ENCODE measurements at regions not wholly inside any gene's neighbourhood (a gene's known extent, or its start where the extent isn't known, plus 50 kb on each side); places are given as distances from the start of the nearest gene placed in this dataset.

GRCh38 chr16:31695667-31696066, 168.0 kb downstream of the AHSP start (continued):
- TF ChIP-seq CHD7 (IDR thresholded peaks at IDR 0.05; ENCODE audit: insufficient replicate concordance, low read length): no peak
